NOMO-1 treated with DMSO at 0.1 percent for 48 hours (cell line): ENCODE measurements at regions not wholly inside any gene's neighbourhood (a gene's known extent, or its start where the extent isn't known, plus 50 kb on each side); places are given as distances from the start of the nearest gene placed in this dataset.
"Not testable (repeated sequence)": the region's sequence is repeated elsewhere in the genome, so short reads cannot be mapped to it uniquely, and the experiment has no call there.

Source experiments
- DNase-seq: peaks from one replicate; lab custom pipeline; 2025; ENCODE audit not compliant: unreplicated experiment; lab: John Stamatoyannopoulos, UW

DNA sequence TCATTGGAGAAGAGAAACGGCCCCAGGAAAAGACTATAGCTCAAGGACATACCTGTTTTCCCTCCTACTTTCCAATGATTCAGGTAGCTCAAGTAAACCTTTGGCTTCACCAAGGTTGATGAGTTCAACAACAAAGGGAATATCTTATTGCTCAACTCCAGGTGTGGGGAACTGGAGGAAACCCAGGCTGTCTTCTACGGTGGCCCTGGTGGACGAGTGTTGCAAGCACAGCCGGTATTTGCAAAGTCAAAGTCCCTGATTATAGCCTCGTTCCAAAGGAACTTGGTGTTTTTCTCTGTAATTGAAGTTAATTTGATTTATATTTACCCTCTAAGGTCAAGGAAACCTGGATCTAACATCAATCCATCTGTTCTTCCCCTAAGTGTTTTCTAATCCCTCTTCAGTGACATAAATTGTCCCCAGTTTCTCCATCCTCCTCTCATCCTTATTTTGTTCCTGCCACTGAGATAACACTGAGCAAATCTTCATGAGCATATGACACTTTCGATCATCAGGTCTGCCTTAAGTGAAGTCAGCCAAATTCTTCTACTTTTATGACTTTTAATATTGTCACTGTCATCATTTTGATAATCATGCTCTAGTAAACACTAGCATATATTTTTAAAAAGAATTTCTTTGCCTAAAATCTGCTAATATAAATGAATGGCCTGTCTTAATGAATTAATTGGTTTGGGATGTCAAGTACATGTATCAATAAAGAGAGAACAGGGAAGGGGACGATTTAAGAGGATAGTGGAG is 174.6 kb upstream of the TBX3 start:
- no peak for DNase-seq

DNA sequence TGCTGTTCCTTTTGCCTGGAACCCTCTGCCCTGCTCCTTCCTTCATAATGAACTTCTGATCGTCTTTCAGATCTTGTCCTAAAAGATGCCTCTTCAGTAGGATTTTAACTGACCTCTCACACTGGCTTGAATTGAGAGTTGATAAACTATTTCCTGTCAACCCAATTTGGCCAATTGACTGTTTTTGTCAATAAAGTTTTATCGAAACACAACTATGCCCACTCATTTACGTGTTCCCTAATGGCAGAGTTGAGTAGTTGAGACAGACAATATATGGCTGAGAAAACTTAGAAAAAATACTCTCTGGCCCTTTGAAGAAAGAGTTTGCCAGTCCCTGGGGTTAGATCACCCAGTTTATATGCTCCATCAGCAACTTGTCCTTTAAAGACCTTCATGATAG is 171.7 kb upstream of the TBX3 start:
- DNase-seq, result no peak

DNA sequence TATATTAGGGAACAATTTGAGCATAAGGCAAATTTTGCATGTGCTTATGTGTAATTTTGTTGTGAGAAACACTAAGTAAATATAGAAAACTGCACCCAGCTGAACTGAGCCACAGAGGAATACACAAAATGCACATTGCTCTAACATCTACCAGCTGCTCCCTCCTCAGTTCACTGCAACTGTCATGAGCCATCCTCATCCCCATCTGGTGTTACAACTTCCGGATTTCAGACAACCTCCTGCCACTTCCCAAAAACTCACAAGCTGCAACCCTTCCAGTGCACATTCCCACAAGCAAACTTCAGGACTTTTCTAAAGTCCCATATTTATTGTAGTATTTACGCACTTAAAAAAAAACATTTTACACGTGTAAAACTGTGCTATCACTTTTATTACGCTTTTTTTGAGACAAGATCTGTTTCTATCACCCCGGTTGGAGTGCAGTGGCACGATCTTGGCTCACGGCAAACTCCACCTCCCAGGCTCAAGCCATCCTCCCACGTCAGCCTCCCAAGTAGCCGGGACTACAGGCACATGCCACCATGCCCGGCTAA is 169.1 kb upstream of the TBX3 start:
- no peak for DNase-seq

DNA sequence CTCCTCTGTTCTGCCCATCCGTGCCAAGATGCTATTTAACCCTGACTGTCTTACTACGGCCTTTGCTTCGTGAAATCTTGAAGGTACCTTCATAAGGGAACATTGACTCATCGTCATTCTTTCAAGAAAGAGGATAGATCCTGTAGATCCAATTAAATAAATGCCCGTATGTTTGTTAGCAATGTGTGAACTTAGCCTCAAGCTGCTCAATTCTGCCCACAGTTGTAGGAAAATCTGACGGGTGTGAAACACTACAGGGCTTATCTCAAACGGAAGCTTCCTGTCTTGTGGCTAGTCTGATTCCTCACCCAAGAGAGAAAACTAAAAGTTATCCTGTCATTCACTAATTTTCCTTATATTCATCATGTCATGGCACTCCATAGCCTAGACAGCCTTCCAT is 168.0 kb upstream of the TBX3 start:
- no peak for DNase-seq

DNA sequence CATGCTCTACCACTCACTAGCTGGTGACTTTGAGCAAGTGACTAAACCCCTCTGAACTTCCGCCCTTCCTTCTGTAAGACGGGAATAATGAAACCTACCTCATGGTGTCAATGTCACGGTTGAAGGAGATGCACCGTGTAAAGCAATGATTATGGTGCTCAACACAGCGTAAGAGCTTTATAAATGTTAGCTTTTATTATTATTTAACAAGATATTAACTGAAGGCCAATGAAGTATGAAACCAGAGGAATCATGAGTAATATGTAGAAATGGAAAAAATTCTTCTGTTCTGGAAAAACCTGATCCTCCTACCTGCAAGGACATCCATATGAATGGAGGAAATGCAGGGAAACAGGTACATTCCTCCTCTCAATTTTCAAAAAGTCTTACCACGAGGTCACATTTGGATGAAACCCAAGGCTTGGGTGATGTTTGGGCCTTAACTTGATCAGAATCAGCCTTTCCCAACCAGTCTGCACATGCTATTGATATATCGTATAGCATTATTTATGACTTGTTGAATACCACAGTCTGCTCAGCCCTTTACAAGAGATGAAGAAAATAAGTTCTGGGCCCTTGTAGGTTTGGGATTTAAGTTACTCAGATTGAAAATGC is 166.8 kb upstream of the TBX3 start:
- DNase-seq, result no peak

DNA sequence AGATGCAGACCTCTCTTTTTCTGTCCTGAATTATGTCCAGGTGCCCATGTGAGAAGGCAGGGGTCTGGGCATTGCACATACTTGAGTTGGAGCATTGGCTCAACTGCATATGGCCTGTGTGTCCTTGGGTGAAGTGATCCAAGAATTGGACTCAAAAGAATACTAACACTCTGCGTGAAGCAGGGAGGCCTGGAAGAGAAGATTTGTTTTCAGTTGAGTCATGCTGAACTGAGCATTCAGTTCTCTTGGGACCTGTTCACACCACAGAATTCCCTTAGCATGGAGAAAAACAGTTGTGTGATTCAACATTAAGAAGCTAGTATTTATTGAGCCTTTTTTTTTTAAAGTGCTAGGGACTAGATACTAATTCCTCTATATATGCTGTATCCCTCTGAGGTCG is 164.7 kb upstream of the TBX3 start:
- DNase-seq, result no peak

DNA sequence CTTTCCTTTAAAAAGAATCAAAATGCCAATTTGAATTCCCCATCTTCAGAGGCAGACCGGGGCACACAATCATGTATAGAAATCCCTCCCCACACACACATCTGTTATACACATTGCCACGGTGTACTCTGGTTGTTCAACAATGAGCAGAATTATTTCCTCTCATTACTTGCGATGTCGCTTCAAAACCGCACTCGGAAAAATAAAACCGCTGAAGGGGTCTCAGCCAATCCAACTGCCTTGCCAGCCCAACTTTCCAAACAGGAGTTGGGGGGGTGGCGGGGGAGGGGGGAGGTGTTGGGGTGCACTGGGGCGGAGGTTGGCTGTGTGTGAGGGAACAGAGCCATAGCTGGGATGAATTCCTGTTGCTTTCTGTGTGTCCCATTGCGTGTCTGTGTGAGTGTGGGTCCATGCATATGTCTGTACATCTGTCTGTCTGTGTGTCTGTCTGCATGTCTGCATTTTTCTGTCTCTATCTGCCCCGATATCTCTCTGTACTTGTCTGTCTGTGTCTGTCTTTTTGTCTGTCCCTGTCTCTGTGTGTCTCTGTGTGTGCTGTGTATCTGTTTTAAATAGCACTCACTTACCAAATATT is 163.6 kb upstream of the TBX3 start:
- no peak for DNase-seq

DNA sequence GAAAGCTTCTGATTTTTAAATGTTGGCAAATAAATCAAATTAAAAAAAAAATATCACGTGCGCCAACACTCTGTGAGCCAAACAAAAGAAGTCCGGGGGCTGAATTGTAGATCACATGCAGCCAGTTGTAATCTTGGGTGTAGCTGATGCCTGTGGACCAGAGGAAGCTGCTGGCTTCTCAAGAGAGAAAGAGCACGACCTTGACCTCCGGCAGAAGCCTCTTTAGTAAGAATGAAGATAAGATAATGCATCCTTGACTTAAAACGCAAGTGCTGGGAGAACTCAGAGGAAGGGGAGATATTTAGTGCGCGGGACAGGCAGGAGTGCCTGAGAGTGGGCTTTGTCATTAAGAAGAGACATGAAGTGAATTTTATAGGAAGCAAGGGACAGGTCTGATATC is 162.8 kb upstream of the TBX3 start:
- DNase-seq, result no peak

DNA sequence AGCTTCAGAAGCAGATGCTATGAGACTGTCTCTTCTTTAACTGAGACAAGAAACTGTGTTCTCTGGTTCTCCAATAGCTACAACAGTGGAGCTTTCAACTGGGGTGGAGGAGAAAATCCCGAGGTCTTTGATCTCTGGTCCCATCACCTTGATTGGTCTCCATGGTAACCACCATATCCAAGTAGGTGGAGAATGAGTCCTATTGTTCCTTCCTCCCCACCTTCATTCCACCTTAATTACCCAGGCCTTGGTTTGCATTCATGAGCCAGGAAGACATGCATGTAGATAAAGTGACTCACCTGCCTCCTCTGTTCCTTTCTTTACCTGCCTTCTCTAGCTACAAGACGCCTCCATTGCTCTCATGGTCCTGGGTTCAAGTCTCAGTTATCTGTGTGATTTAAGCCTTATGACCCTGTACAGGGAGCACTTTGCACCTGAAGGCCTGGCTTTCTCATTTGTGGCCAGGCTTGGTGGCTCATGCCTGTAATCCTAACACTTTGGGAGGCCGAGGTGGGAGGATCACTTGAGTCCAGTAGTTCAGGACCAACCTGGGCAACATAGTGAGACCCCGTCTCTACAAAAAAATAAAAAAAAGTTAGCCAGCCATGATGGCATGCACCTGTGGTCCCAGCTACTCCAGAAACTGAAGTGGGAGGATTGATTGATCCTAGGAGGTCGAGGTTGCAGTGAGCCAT is 157.7 kb upstream of the TBX3 start:
- no peak for DNase-seq

DNA sequence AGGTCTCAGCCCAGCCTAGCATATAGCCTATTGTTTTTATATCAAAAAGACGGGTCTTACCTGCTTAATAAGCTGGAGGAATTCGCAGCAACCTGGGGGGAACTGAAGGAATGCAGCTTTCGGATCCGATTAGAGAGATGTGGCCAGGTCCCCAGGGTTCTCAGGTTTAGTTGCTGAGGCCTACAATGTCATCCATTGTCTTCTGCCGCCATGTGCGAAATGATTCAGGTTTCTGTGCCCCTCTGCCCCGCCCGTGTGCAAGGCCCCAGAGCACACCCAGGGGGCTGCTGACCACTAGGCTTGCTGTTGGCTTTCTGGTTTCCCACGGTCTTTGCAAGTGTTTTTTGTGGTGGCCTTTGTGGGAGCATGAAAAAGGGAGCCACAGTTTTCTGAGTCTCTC is 154.5 kb upstream of the TBX3 start:
- no peak for DNase-seq

DNA sequence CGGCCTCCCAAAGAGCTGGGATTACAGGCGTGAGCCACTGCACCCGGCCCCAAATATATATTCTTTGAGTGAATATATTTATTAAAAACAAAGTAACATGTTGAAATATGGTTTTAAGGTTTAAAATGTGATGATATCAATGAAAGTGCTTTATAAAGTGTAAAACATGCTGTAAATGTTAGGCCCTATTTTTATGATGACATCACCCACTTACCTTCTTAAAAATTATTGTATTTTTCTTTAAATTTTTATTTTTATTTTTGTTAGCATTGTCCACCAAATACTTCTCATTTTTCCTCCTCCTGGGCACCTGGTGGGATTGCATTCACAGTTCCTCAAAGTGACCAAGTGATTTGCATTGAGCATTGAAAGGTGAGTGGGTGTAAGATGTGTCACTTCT is 152.6 kb upstream of the TBX3 start:
- no peak for DNase-seq

DNA sequence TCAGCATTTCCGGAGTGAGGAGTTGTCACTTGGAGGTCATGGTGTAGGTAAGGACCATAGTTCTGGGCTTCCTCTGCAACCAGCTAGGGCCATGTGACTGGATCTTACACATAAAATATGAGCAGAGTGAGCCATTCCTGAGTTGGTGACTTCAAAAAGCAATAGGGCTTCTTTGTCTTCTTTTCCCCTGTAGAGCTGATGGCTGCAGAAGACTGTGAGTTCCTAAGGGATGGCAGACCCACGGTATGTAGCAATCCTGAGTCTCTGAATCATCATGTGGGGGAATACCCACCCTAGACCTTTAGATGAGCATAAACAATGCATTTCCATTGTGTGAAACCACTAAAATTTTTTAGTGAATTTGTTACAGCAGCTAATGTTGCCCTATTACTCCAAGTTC is 151.1 kb upstream of the TBX3 start:
- DNase-seq, result no peak

DNA sequence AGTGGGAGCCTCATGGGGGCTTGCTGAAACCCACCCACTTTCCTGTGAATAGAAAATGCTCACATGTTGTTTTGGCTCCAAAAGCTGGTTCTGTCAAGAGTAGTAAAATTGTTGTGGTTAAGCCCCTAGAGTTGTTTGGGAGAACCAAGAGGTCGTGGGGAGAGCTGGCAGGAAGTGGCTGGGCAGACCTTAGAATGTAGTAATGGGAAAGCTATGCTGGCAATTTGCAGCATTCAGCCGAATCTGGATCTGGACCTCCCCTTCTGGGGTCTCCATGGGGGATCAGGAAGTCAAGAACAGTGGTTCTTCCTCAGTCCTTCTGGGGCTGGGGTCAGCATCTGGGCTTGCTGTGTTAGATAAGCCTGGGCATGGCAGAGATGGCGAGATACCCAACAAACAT is 150.6 kb upstream of the TBX3 start:
- no peak for DNase-seq

DNA sequence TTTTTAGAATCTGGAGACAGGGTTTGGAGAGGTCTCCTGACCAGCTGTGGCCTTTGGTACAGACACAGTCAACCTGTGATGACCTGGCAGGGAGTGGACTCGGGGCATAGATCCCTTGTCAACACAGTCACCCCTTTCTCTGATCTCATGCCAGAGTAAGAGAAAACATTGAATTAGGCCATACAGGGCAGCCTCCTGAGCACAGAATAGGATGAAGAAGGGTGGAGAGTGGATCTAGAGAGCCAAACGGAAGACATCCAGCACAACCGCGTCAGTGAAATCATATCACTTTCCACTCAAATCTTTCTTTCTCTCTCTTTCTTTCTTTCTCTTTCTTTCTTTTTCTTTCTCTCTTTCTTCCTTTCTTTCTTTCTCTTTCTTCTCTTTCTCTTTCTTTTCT is 145.9 kb upstream of the TBX3 start:
- DNase-seq, result no peak

DNA sequence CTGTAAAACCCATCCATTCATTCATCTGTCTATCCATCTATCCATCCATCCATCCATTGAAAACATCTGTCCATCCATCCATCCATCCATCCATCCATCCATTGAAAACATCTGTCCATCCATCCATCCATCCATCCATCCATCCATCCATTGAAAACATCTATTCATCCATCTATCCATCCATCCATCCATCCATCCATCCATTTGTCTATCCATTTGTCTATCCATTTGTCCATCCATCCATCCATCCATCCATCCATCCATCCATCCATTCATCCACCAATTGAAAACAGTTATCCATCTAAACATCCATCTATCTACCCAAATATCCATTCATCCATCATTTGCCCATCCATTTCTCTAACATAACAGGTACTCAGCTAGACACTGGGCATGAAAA is 145.3 kb upstream of the TBX3 start:
- DNase-seq, result not testable (repeated sequence)

DNA sequence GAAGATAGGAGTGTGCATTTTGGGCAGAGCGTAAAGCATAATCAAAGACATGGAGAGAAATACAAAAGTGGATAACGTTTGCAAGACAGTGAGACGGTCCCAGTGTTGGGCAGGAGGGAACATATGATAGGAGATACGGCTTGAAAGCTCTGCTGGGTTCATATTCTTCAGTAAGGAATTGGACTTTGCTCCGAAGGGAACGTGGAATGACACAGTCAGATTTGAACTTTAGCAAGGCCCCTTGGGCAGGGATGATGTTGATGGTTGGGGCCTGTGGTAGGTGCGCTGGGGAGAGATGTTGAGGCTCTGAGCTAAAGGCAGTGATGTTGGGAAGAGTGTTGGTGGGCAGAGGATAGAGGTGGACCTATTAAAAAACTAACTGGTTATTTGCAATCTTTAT is 143.5 kb upstream of the TBX3 start:
- no peak for DNase-seq

DNA sequence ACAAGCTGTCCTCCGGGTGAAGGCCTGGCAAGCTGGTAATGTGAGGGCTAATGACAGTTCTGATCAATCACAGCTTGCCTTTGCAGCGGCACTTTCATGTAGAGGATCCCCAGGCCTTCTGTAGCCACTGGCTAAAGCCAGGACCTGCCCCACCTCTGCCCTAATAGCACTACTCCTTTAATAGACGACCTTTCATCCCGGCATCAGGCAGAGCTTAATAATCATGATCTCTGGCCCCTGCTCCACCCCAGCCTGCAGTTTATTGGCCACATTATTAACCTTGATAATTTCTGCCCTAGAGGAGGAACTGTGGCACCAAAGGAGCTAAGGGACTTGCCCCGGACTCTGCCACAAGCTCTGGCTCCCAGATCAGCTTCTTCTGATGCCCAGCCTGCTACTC is 142.3 kb upstream of the TBX3 start:
- DNase-seq, result no peak

DNA sequence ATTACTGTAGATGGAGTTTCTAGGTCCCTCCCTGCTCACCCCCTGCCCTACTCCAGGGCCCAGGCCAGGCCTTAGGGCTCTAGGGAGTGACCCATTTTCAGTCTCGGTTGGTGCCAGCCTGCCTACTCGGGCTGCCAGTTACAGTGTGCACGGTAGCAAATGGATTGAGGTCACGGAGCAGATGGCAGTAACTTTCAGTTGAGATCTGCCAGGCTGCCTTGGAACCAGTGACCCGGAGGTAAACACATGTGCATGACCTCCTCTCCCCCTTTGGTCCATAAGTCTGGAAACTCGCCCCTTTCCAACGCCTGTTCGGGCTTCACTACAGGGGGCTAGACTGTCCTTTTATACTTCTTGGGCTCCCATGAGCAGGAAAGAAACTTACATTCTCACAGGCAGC is 139.7 kb upstream of the TBX3 start:
- DNase-seq, result no peak

DNA sequence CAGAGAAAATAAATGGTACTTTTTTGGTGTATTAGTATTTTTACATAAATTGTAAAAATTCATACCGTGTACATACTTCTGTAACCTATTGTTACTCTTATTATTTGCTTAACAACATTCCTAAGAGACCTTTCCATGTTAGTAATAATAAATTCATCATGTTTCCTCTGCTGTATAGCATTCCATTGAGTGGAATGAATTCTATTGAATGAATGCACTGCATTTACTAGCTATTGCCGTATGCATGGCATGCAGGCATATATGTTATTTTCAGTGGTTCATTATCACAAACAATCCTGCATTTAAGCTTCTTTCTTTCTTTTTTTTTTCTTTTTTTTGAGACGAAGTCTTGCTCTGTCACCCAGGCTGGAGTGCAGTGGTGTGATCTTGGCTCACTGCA is 137.6 kb upstream of the TBX3 start:
- no peak for DNase-seq

DNA sequence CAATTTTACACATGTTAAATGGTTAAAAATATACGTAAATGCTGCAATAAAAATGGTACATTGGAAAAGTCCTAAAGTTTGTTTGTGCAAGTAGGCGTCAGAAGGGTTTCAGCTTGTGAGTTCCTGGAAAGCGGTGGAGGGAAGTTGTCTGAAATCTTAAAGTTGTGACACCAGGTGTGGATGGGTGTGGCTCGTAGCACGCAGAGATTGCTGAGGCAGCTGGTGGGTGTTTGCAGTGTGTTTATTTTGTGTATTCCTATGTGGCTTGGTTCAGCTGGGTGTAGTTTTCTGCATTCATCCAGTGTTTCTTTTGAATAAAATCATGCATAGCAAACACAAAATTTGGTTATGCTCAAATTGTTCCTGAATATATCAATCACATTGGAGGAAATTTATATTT is 136.8 kb upstream of the TBX3 start:
- no peak for DNase-seq

DNA sequence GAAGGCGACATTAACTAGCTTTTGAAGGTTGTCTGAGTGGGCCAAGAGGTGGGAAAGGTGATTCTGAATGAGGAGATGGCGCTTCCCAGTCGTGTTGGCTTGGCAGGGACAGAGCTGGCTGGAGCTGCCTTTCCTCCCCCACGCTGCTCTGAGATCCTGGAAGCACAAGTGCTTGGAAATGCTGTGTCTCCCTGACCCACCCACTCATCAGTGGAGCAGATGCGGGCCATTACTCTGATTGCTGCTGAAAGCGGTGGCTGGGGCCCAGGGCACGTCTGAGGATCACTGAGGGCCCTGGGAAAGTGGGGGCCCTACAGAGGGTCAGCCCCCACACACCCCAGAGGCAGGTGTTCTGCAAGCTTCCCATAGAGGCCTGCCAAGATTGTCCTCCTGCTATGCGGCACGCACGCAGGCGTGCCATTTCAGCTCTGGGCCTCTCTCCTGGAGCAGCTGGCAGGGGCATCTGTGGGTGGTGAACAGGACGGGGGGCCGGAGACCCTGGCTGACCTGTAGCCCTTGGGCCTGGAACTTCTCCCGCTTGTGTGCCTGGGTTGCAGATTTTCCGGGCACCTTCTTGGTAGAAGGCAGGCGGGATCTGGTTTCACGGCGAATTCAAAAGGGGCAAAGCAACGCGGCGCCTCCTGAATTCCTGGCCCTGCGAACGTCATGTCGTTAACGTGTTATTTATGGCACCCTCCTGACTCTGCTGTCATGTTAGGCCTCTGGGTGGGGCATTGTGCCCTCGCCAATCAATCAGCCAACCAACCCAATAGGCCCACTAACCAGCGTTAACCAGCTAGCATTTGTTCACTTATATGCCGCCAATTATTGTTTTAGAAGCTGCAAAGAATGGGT is 133.8 kb upstream of the TBX3 start:
- no peak for DNase-seq
